OCI-LY1 (cell line): ENCODE measurements at regions not wholly inside any gene's neighbourhood (a gene's known extent, or its start where the extent isn't known, plus 50 kb on each side); places are given as distances from the start of the nearest gene placed in this dataset.

Source experiments
- EZH2 ChIP-seq: fragments of 200-600 bp; sonication (generic), shearing (Covaris generic); IDR thresholded peaks from 2 replicates; pipeline ENCODE4 v1.8.0; 2017; ENCODE audit warnings: borderline replicate concordance, mixed run types, mild to moderate bottlenecking, antibody characterized with exemption, low read length, moderate library complexity, mixed read lengths
- TF ChIP-seq, protein P1 (sequence below): fragments of 200-600 bp; sonication (generic), shearing (Covaris generic); IDR thresholded peaks from 2 replicates; pipeline ENCODE4 v1.5.1; 2017; ENCODE audit warnings: mild to moderate bottlenecking, antibody characterized with exemption, low read length, moderate library complexity, mixed read lengths

DNA sequence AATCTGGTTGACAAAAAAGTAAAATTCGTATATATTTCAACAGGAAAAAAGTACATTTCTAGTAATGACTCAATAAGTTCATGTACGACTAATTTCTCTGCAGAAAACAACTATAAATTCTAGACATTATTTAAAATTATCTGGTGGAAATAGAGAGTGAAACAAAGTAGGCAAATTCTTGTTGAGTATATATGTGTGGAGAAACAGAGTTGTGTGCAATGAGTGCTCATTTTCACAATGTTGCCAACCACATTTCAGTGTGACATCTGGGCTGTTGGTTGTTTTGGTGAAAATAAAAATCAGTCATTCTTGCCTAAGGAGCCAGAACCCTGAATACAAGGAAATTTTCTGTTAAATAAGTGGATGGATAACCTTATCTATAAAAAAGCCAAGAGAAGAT, 372.0 kb upstream of the NDST4 start:
- TF ChIP-seq, protein P1, sequence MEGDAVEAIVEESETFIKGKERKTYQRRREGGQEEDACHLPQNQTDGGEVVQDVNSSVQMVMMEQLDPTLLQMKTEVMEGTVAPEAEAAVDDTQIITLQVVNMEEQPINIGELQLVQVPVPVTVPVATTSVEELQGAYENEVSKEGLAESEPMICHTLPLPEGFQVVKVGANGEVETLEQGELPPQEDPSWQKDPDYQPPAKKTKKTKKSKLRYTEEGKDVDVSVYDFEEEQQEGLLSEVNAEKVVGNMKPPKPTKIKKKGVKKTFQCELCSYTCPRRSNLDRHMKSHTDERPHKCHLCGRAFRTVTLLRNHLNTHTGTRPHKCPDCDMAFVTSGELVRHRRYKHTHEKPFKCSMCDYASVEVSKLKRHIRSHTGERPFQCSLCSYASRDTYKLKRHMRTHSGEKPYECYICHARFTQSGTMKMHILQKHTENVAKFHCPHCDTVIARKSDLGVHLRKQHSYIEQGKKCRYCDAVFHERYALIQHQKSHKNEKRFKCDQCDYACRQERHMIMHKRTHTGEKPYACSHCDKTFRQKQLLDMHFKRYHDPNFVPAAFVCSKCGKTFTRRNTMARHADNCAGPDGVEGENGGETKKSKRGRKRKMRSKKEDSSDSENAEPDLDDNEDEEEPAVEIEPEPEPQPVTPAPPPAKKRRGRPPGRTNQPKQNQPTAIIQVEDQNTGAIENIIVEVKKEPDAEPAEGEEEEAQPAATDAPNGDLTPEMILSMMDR = no peak
- no peak for TF ChIP-seq EZH2
